ENCODE measurements at regions not wholly inside any gene's neighbourhood (a gene's known extent, or its start where the extent isn't known, plus 50 kb on each side); places are given as distances from the start of the nearest gene placed in this dataset.
"Not testable (repeated sequence)": the region's sequence is repeated elsewhere in the genome, so short reads cannot be mapped to it uniquely, and the experiment has no call there.

- no peaks in the 10 kb centered on the region for H3K4me1 ChIP-seq
- no peak overlapping the region for H3K4me3 ChIP-seq
- H3K9me3 ChIP-seq (replicated peaks), result peaks cover 23% of the 10 kb centered on the region
- intact Hi-C loops (cut with micrococcal nuclease), result no loop called here
- H3K27me3 ChIP-seq (ENCODE audit: low read depth), result no peaks in the 10 kb centered on the region
- no peaks in the 10 kb centered on the region for H3K36me3 ChIP-seq
- H3K27ac ChIP-seq (replicated peaks), result no peak overlapping the region
- no peak for DNase-seq
- TF ChIP-seq CTCF (IDR thresholded peaks at IDR 0.05; ENCODE audit: borderline replicate concordance), result no peak
Measured at GRCh38 chr22:10741210-10741609, 4786.8 kb upstream of the OR11H1 start.

- H3K27me3 ChIP-seq (ENCODE audit: low read depth); DNase-seq; H3K4me1 ChIP-seq; H3K36me3 ChIP-seq; H3K27ac ChIP-seq (replicated peaks); H3K4me3 ChIP-seq; intact Hi-C loops (cut with micrococcal nuclease): not testable (repeated sequence)
- H3K9me3 ChIP-seq (replicated peaks), result peaks cover 23% of the 10 kb centered on the region
Measured at GRCh38 chr22:10741776-10742630, 4786.0 kb upstream of the OR11H1 start.

DNA sequence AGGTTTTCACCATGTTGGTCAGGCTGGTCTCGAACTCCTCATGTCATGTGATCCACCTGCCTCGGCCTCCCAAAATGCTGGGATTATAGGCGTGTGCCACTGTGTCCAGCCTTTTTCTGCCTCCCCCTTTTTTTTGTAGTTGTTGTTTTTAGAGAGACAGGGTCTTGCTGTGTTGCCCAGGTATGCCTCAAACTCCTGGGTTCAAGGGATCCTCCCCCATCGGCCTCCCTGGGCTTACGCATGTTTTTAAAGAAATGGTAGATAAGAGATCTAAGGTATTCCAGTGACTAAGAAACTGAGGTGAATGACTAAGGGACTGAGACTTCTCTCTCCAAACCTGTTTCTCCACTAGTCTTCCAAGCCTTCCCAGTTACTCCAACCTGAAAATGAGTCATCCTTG lies 4781.6 kb upstream of the OR11H1 start:
- H3K36me3 ChIP-seq; intact Hi-C loops (cut with micrococcal nuclease); DNase-seq; H3K9me3 ChIP-seq (replicated peaks); H3K27me3 ChIP-seq (ENCODE audit: low read depth); H3K4me3 ChIP-seq; H3K4me1 ChIP-seq; H3K27ac ChIP-seq (replicated peaks): not testable (repeated sequence)

GRCh38 chr22:10747227-10747626 lies 4780.8 kb upstream of the OR11H1 start:
- H3K36me3 ChIP-seq; H3K27ac ChIP-seq (replicated peaks); H3K9me3 ChIP-seq (replicated peaks); H3K4me1 ChIP-seq; H3K4me3 ChIP-seq; H3K27me3 ChIP-seq (ENCODE audit: low read depth); DNase-seq; intact Hi-C loops (cut with micrococcal nuclease): not testable (repeated sequence)

- H3K9me3 ChIP-seq (replicated peaks); H3K27ac ChIP-seq (replicated peaks); intact Hi-C loops (cut with micrococcal nuclease); DNase-seq; H3K27me3 ChIP-seq (ENCODE audit: low read depth); H3K4me1 ChIP-seq; H3K4me3 ChIP-seq; H3K36me3 ChIP-seq: not testable (repeated sequence)
Measured at GRCh38 chr22:10748751-10749150, 4779.2 kb upstream of the OR11H1 start.

- not testable (repeated sequence) for H3K36me3 ChIP-seq; DNase-seq; H3K9me3 ChIP-seq (replicated peaks)
Measured at GRCh38 chr22:10749423-10749822, 4778.6 kb upstream of the OR11H1 start.

DNA sequence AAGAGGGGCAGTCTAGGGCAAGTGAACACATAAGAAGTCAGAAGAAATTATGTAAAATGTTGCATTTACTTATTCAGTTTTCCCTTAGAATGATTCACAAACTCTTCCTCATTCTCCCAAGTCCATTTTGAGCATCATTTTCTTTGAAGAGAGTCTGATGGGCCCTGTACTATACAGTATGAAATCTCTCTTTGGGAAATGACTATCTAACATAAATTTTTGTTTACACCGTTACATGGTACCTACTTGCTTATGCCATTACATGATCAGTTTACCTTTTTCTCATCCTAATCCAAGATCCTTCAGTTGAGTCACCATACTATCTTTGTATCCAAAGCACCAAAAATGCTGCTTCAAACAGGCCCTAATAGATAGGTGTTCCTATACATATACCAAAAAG lies 4774.4 kb upstream of the OR11H1 start:
- H3K27me3 ChIP-seq (ENCODE audit: low read depth); DNase-seq; H3K36me3 ChIP-seq; H3K4me1 ChIP-seq; H3K4me3 ChIP-seq; intact Hi-C loops (cut with micrococcal nuclease); H3K27ac ChIP-seq (replicated peaks): not testable (repeated sequence)
- peaks cover 28% of the 10 kb centered on the region for H3K9me3 ChIP-seq (replicated peaks)

More at GRCh38 chr22:10749423-10749822, 4778.6 kb upstream of the OR11H1 start:
- H3K27me3 ChIP-seq (ENCODE audit: low read depth); intact Hi-C loops (cut with micrococcal nuclease); H3K4me3 ChIP-seq; H3K4me1 ChIP-seq; H3K27ac ChIP-seq (replicated peaks): not testable (repeated sequence)

DNA sequence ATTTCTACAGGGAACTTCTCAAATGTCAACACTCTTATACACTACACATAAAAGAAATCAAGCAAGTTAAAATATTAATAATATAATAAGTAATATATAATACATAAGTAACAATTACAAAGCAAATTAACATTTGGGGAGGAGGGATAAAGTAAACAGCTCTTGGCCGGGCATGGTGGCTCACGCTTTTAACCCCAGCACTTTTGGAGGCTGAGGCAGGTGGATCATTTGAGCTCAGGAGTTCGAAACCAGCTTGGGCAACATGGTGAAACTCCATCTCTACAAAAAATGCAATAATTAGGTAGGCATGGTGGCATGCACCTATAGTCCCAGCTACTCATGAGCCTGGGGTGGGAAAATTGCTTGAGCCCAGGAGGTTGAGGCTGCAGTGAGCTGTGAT lies 4772.6 kb upstream of the OR11H1 start:
- H3K4me1 ChIP-seq; H3K36me3 ChIP-seq; H3K27me3 ChIP-seq (ENCODE audit: low read depth); H3K4me3 ChIP-seq; intact Hi-C loops (cut with micrococcal nuclease); H3K27ac ChIP-seq (replicated peaks); DNase-seq: not testable (repeated sequence)
- H3K9me3 ChIP-seq (replicated peaks), result peaks cover 32% of the 10 kb centered on the region

DNA sequence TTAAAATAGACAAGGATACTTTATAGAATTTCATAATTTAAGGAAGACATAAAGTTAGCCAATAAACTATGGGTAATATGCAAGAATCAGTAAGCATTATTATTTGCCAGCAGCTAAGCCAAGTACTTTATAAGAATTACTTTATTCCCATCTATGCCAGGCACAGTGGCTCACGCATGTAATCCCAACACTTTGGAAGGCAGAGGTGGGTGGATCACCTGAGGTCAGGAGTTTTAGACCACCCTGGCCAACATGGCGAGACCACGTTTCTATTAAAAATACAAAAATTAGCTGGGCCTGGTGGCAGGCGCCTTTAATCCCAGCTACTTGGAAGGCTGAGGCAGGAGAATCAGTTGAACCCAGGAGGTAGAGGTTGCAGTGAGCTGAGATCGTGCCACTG lies 4767.6 kb upstream of the OR11H1 start:
- H3K4me3 ChIP-seq; DNase-seq; H3K27me3 ChIP-seq (ENCODE audit: low read depth); H3K27ac ChIP-seq (replicated peaks); H3K4me1 ChIP-seq; intact Hi-C loops (cut with micrococcal nuclease); H3K36me3 ChIP-seq: not testable (repeated sequence)
- peaks cover 24% of the 10 kb centered on the region for H3K9me3 ChIP-seq (replicated peaks)

GRCh38 chr22:10766320-10766719 lies 4761.7 kb upstream of the OR11H1 start:
- intact Hi-C loops (cut with micrococcal nuclease); H3K36me3 ChIP-seq: not testable (repeated sequence)

DNA sequence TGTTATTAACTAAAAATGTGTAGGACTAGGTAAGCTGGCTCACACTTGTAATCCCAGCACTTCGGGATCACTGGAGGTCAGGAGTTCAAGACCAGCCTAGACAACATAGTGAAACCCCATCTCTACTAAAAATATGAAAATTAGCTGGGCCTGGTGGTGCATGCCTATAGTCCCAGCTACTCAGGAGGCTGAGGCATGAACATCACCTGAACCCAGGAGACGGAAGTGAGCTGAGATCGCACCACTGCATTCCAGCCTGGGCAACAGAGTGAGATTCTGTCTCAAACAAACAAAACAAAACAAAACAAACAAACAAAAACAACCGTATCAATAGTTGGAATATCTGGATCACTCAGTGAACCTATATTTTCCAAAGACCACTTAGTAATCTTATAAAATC lies 4759.1 kb upstream of the OR11H1 start:
- H3K36me3 ChIP-seq; H3K27me3 ChIP-seq (ENCODE audit: low read depth); DNase-seq; H3K4me3 ChIP-seq; H3K4me1 ChIP-seq; H3K27ac ChIP-seq (replicated peaks); intact Hi-C loops (cut with micrococcal nuclease): not testable (repeated sequence)
- H3K9me3 ChIP-seq (replicated peaks), result peaks cover 54% of the 10 kb centered on the region

More at GRCh38 chr22:10766320-10766719, 4761.7 kb upstream of the OR11H1 start:
- peaks cover 47% of the 10 kb centered on the region for H3K9me3 ChIP-seq (replicated peaks)
- DNase-seq; H3K4me3 ChIP-seq; H3K4me1 ChIP-seq; H3K27ac ChIP-seq (replicated peaks); H3K27me3 ChIP-seq (ENCODE audit: low read depth): not testable (repeated sequence)

DNA sequence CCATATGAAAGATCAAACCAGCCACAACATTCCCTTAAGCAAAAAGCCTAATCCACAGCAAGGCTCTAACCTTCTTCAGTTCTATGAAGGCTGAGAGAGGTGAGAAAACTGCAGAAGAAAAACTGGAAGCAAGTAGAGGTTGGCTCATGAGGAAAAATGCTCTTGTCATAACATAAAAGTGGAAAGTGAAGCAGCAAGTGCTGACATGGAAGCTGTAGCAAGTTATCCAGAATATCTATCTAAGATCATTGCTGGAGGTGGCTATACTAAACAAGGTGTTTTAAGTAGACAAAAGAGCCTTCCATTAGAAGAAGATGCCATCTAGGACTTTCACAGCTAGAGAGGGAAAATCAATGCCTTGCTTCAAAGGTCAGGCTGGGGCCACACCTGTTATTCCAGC lies 4756.2 kb upstream of the OR11H1 start:
- DNase-seq; H3K36me3 ChIP-seq; H3K27ac ChIP-seq (replicated peaks); H3K4me3 ChIP-seq; H3K27me3 ChIP-seq (ENCODE audit: low read depth); H3K4me1 ChIP-seq; intact Hi-C loops (cut with micrococcal nuclease): not testable (repeated sequence)
- H3K9me3 ChIP-seq (replicated peaks), result peaks cover 50% of the 10 kb centered on the region

DNA sequence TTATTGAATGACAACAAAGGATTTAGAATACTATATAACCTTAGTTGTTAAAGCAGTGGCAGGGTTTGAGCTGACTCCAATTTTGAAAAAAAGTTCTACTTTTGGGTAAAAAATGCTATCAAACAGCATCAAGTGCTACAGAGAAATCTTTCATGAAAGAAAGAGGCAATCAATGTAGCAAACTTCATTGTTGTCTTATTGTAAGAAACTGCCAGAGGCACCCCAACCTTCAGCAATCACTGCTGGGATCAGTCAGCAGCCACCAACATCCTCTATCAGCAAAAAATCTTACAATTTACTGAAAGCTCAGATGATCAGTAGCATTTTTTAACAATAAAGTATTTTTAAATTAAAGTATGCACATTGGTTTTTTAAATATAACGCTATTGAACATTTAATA lies 4754.7 kb upstream of the OR11H1 start:
- H3K27ac ChIP-seq (replicated peaks); DNase-seq; H3K4me1 ChIP-seq; H3K4me3 ChIP-seq; H3K36me3 ChIP-seq; H3K27me3 ChIP-seq (ENCODE audit: low read depth); intact Hi-C loops (cut with micrococcal nuclease): not testable (repeated sequence)
- H3K9me3 ChIP-seq (replicated peaks), result peaks cover 38% of the 10 kb centered on the region

Measured in left ventricle myocardium inferior (tissue), 1 donor.